GM21825 (cell line): ENCODE measurements at regions not wholly inside any gene's neighbourhood (a gene's known extent, or its start where the extent isn't known, plus 50 kb on each side); places are given as distances from the start of the nearest gene placed in this dataset.
"Not testable (repeated sequence)": the region's sequence is repeated elsewhere in the genome, so short reads cannot be mapped to it uniquely, and the experiment has no call there.

Experiments used
- ATAC-seq: cut with Tn5 transposase; IDR thresholded peaks from one replicate; pipeline ENCODE4 v1.9.1; 2021; ENCODE audit warnings: mild to moderate bottlenecking, moderate library complexity; ENCODE audit not compliant: unreplicated experiment

GRCh38 chr4:127277023-127277422 lies 355.7 kb upstream of the INTU start:
- ATAC-seq = not testable (repeated sequence)

GRCh38 chr4:127284236-127284635 lies 348.5 kb upstream of the INTU start:
- ATAC-seq = no peak

- no peak for ATAC-seq
These were observed 341.4 kb upstream of the INTU start for GRCh38 chr4:127291316-127291715.

GRCh38 chr4:127293496-127293895 lies 339.3 kb upstream of the INTU start:
- no peak for ATAC-seq

- ATAC-seq = no peak
These were observed 328.4 kb upstream of the INTU start for GRCh38 chr4:127304356-127304755.

- ATAC-seq = no peak
These were observed 324.8 kb upstream of the INTU start for GRCh38 chr4:127307996-127308395.

GRCh38 chr4:127309369-127310102 lies 323.2 kb upstream of the INTU start:
- ATAC-seq = no peak

GRCh38 chr4:127311371-127311770 lies 321.4 kb upstream of the INTU start:
- ATAC-seq = no peak

- no peak for ATAC-seq
These were observed 320.8 kb upstream of the INTU start for GRCh38 chr4:127311924-127312323.

- no peak for ATAC-seq
These were observed 319.0 kb upstream of the INTU start for GRCh38 chr4:127313767-127314166.

GRCh38 chr4:127327491-127327890 lies 305.3 kb upstream of the INTU start:
- ATAC-seq = no peak

GRCh38 chr4:127335073-127335620 lies 297.6 kb upstream of the INTU start:
- ATAC-seq = no peak

GRCh38 chr4:127335732-127336131 lies 297.0 kb upstream of the INTU start:
- no peak for ATAC-seq

- ATAC-seq = not testable (repeated sequence)
These were observed 289.6 kb upstream of the INTU start for GRCh38 chr4:127343123-127343522.

- no peak for ATAC-seq
These were observed 288.7 kb upstream of the INTU start for GRCh38 chr4:127344071-127344470.

- no peak for ATAC-seq
These were observed 284.8 kb upstream of the INTU start for GRCh38 chr4:127347936-127348335.

- ATAC-seq = no peak
These were observed 280.3 kb upstream of the INTU start for GRCh38 chr4:127352220-127353113.

- ATAC-seq = no peak
These were observed 277.0 kb upstream of the INTU start for GRCh38 chr4:127355743-127356142.

GRCh38 chr4:127357765-127358164 lies 275.0 kb upstream of the INTU start:
- ATAC-seq = no peak

- no peak for ATAC-seq
These were observed 270.1 kb upstream of the INTU start for GRCh38 chr4:127362686-127363085.

- ATAC-seq = no peak
These were observed 268.4 kb upstream of the INTU start for GRCh38 chr4:127364397-127364796.

GRCh38 chr4:127364911-127365310 lies 267.8 kb upstream of the INTU start:
- no peak for ATAC-seq
